BLaER1 treated with 17β-estradiol and CSF1 and Interleukin-3, amounts not matched to agents 10 nM and 100 nM (cell line): ENCODE measurements at regions not wholly inside any gene's neighbourhood (a gene's known extent, or its start where the extent isn't known, plus 50 kb on each side); places are given as distances from the start of the nearest gene placed in this dataset.

Experiments
- H3K27ac ChIP-seq, 11 experiments: shearing (Covaris generic); formaldehyde crosslinking; 2 replicates each; pipeline ENCODE4 v1.8.1; 2022
- H3K27me3 ChIP-seq, 11 experiments: shearing (Covaris generic); formaldehyde crosslinking; 2 replicates each; pipeline ENCODE4 v1.8.1; 2022
- H3K36me3 ChIP-seq, 11 experiments: shearing (Covaris generic); formaldehyde crosslinking; 2 replicates each; pipeline ENCODE4 v1.8.1; 2022
- H3K4me1 ChIP-seq, 10 experiments: shearing (Covaris generic); formaldehyde crosslinking; 2 replicates each; pipeline ENCODE4 v1.8.1; 2022
- H3K4me2 ChIP-seq, 11 experiments: shearing (Covaris generic); formaldehyde crosslinking; 2 replicates each; pipeline ENCODE4 v1.8.1; 2022
- H3K4me3 ChIP-seq, 10 experiments: shearing (Covaris generic); formaldehyde crosslinking; 2 replicates each; pipeline ENCODE4 v1.8.1; 2022
- H3K9ac ChIP-seq, 11 experiments: shearing (Covaris generic); formaldehyde crosslinking; 2 replicates each; pipeline ENCODE4 v1.8.1; 2022
- H3K9me3 ChIP-seq, 11 experiments: shearing (Covaris generic); formaldehyde crosslinking; replicated peaks in 1 of 11; 2 replicates each; pipeline ENCODE4 v1.8.1; 2022
- H4K20me1 ChIP-seq, 11 experiments: shearing (Covaris generic); formaldehyde crosslinking; 2 replicates each; pipeline ENCODE4 v1.8.1; 2022
- Cebpa-rat ChIP-seq, 11 experiments: shearing (Covaris generic); IDR thresholded peaks; 2 replicates each; pipeline ENCODE4 v1.8.1; 2022

GRCh38 chr2:12857891-12858290, 141.2 kb downstream of the TRIB2 start:
- Histone ChIP-seq H3K4me3 (no peak overlapping the region), H4K20me1 (no peaks in the 10 kb centered on the region), H3K9me3 (peaks cover 43 to 59% (median 51%) of the 10 kb centered on the region in 11 experiments), H3K36me3 (peaks cover 0 to 3% (median 0%) of the 10 kb centered on the region in 11 experiments; a peak in 1 of 22 replicates), H3K4me1 (peaks cover 29 to 50% (median 37%) of the 10 kb centered on the region in 10 experiments), H3K4me2 (peak overlapping the region; percentile 38 to 82 (median 68); a peak in 21 of 22 replicates), H3K27ac (peak overlapping the region in 4 of 11 experiments; percentile 65 to 72 (median 66); a peak in 9 of 22 replicates), H3K27me3 (no peaks in the 10 kb centered on the region), H3K9ac (no peak overlapping the region)
- no peak for TF ChIP-seq Cebpa-rat (IDR thresholded peaks at IDR 0.05)

- H3K9ac ChIP-seq: no peak overlapping the region
- peaks cover 44 to 59% (median 51%) of the 10 kb centered on the region in 11 experiments for H3K9me3 ChIP-seq
- H3K4me3 ChIP-seq: no peak overlapping the region
- H3K4me1 ChIP-seq: peaks cover 29 to 50% (median 37%) of the 10 kb centered on the region in 10 experiments
- no peaks in the 10 kb centered on the region for H3K27me3 ChIP-seq
- no peak for TF ChIP-seq Cebpa-rat (IDR thresholded peaks at IDR 0.05)
- H3K36me3 ChIP-seq: peaks cover 0 to 8% (median 0%) of the 10 kb centered on the region in 11 experiments; a peak in 4 of 22 replicates
- peak overlapping the region in 3 of 11 experiments; percentile 6 to 68 (median 18); a peak in 2 of 22 replicates for H3K27ac ChIP-seq
- peak overlapping the region in 4 of 11 experiments; percentile 67 to 81 (median 72); a peak in 4 of 22 replicates for H3K4me2 ChIP-seq
- H4K20me1 ChIP-seq: no peaks in the 10 kb centered on the region
These were observed 142.1 kb downstream of the TRIB2 start for GRCh38 chr2:12858786-12859185.

- H3K4me2 ChIP-seq: peak overlapping the region in 9 of 11 experiments; percentile 5 to 67 (median 35); a peak in 15 of 22 replicates
- H3K9me3 ChIP-seq: peaks cover 49 to 73% (median 59%) of the 10 kb centered on the region in 11 experiments
- H3K36me3 ChIP-seq: peaks cover 0 to 8% (median 0%) of the 10 kb centered on the region in 11 experiments; a peak in 4 of 22 replicates
- H4K20me1 ChIP-seq: no peaks in the 10 kb centered on the region
- H3K27me3 ChIP-seq: no peaks in the 10 kb centered on the region
- no peak overlapping the region for H3K9ac ChIP-seq
- H3K27ac ChIP-seq: peak overlapping the region in 7 of 11 experiments; percentile 14 to 63 (median 45); a peak in 11 of 22 replicates
- H3K4me1 ChIP-seq: peaks cover 19 to 41% (median 28%) of the 10 kb centered on the region in 10 experiments
- H3K4me3 ChIP-seq: no peak overlapping the region
- no peak; a peak in 1 of 22 replicates for TF ChIP-seq Cebpa-rat (IDR thresholded peaks at IDR 0.05)
These were observed 144.7 kb downstream of the TRIB2 start for GRCh38 chr2:12861344-12861930.

- Histone ChIP-seq H3K27ac (peak overlapping the region in 2 of 11 experiments; percentile 59 to 63; a peak in 1 of 22 replicates), H3K36me3 (peaks cover 0 to 8% (median 0%) of the 10 kb centered on the region in 11 experiments; a peak in 4 of 22 replicates)
These were observed 145.8 kb downstream of the TRIB2 start for GRCh38 chr2:12862541-12862940.

GRCh38 chr2:12863937-12864336, 147.2 kb downstream of the TRIB2 start:
- Histone ChIP-seq H3K9me3 (peaks cover 49 to 79% (median 55%) of the 10 kb centered on the region in 11 experiments), H3K4me1 (peaks cover 0 to 16% (median 7%) of the 10 kb centered on the region in 10 experiments; a peak in 8 of 20 replicates), H3K9ac (no peak overlapping the region), H3K27ac (no peak overlapping the region), H3K36me3 (peaks cover 0 to 8% (median 0%) of the 10 kb centered on the region in 11 experiments; a peak in 4 of 22 replicates), H3K27me3 (no peaks in the 10 kb centered on the region), H3K4me3 (no peak overlapping the region), H4K20me1 (no peaks in the 10 kb centered on the region), H3K4me2 (no peak overlapping the region)
- no peak for TF ChIP-seq Cebpa-rat (IDR thresholded peaks at IDR 0.05)

More at GRCh38 chr2:12862541-12862940, 145.8 kb downstream of the TRIB2 start:
- peaks cover 49 to 82% (median 59%) of the 10 kb centered on the region in 11 experiments for H3K9me3 ChIP-seq
- no peak overlapping the region for H3K9ac ChIP-seq
- H4K20me1 ChIP-seq: no peaks in the 10 kb centered on the region
- peaks cover 8 to 30% (median 17%) of the 10 kb centered on the region in 10 experiments for H3K4me1 ChIP-seq
- no peak overlapping the region for H3K4me3 ChIP-seq
- no peak for TF ChIP-seq Cebpa-rat (IDR thresholded peaks at IDR 0.05)
- no peaks in the 10 kb centered on the region for H3K27me3 ChIP-seq
- peak overlapping the region in 1 of 11 experiments; percentile 36; a peak in 1 of 22 replicates for H3K4me2 ChIP-seq

- peaks cover 25 to 46% (median 26%) of the 10 kb centered on the region in 11 experiments for H3K9me3 ChIP-seq
- TF ChIP-seq Cebpa-rat (IDR thresholded peaks at IDR 0.05): no peak
These were observed 151.0 kb downstream of the TRIB2 start for GRCh38 chr2:12867631-12868287.

GRCh38 chr2:12870692-12871091, 154.0 kb downstream of the TRIB2 start:
- Histone ChIP-seq H4K20me1 (no peaks in the 10 kb centered on the region), H3K27ac (no peak overlapping the region), H3K4me3 (no peak overlapping the region), H3K36me3 (no peaks in the 10 kb centered on the region), H3K4me1 (no peaks in the 10 kb centered on the region), H3K27me3 (no peaks in the 10 kb centered on the region), H3K9me3 (peaks cover 0 to 16% (median 7%) of the 10 kb centered on the region in 11 experiments; a peak in 11 of 22 replicates), H3K9ac (no peak overlapping the region), H3K4me2 (no peak overlapping the region)
- TF ChIP-seq Cebpa-rat (IDR thresholded peaks at IDR 0.05): peak in 2 of 11 experiments; percentile 24 to 28; a peak in 2 of 22 replicates

More at GRCh38 chr2:12867631-12868287, 151.0 kb downstream of the TRIB2 start:
- no peak overlapping the region for H3K4me2 ChIP-seq
- peaks cover 0 to 8% (median 0%) of the 10 kb centered on the region in 11 experiments; a peak in 4 of 22 replicates for H3K36me3 ChIP-seq
- no peak overlapping the region for H3K27ac ChIP-seq
- H3K4me3 ChIP-seq: no peak overlapping the region
- no peaks in the 10 kb centered on the region for H3K4me1 ChIP-seq
- H3K9ac ChIP-seq: no peak overlapping the region
- no peaks in the 10 kb centered on the region for H3K27me3 ChIP-seq
- H4K20me1 ChIP-seq: no peaks in the 10 kb centered on the region

GRCh38 chr2:12871694-12872315, 155.1 kb downstream of the TRIB2 start:
- Histone ChIP-seq H3K36me3 (no peaks in the 10 kb centered on the region), H4K20me1 (no peaks in the 10 kb centered on the region), H3K27me3 (no peaks in the 10 kb centered on the region), H3K4me3 (no peak overlapping the region), H3K4me2 (no peak overlapping the region), H3K9me3 (peaks cover 0 to 13% (median 5%) of the 10 kb centered on the region in 11 experiments; a peak in 9 of 22 replicates), H3K9ac (no peak overlapping the region), H3K27ac (no peak overlapping the region), H3K4me1 (no peaks in the 10 kb centered on the region)
- TF ChIP-seq Cebpa-rat (IDR thresholded peaks at IDR 0.05): no peak
